ENCODE measurements at regions not wholly inside any gene's neighbourhood (a gene's known extent, or its start where the extent isn't known, plus 50 kb on each side); places are given as distances from the start of the nearest gene placed in this dataset.
A peak's percentile ranks its signal among the peaks of the same experiment; 100 is the strongest.

- TF ChIP-seq CTCF (IDR thresholded peaks at IDR 0.05): no peak
- DNase-seq: peak; percentile 62
These were observed 88.1 kb upstream of the ARHGAP32 start for GRCh38 chr11:129280027-129280811.

GRCh38 chr11:129279326-129280026 is 87.4 kb upstream of the ARHGAP32 start:
- no peak for TF ChIP-seq CTCF (IDR thresholded peaks at IDR 0.05)
- Mint-ChIP-seq H3K36me3 (ENCODE audit: low read depth) (no peaks in the 10 kb centered on the region), H3K27ac (peak overlapping the region; percentile 76), H3K9me3 (no peaks in the 10 kb centered on the region), H3K4me3 (peak overlapping the region; percentile 71), H3K27me3 (peaks cover 13% of the 10 kb centered on the region), H3K4me1 (ENCODE audit: low read depth) (peaks cover 31% of the 10 kb centered on the region)
- ChIA-PET POLR2A (no interaction called here), CTCF (interaction anchor here (1.0 kb wide), 1 partner anchor 161 kb away, joined by 4 read pairs; no protein-coding TSS in a partner anchor)
- ATAC-seq (peak; percentile 48), DNase-seq (peak; percentile 50)
- intact Hi-C loops (cut with micrococcal nuclease): loop anchor here (5.0 kb wide), 1 partner anchor 162 kb away; no protein-coding TSS in a partner anchor

More at GRCh38 chr11:129280027-129280811, 88.1 kb upstream of the ARHGAP32 start:
- Mint-ChIP-seq H3K4me3 (peak overlapping the region; percentile 71), H3K27me3 (peaks cover 13% of the 10 kb centered on the region), H3K4me1 (ENCODE audit: low read depth) (peaks cover 31% of the 10 kb centered on the region), H3K9me3 (no peaks in the 10 kb centered on the region), H3K27ac (peak overlapping the region; percentile 76), H3K36me3 (ENCODE audit: low read depth) (no peaks in the 10 kb centered on the region)
- CTCF ChIA-PET: interaction anchor here (1.0 kb wide), 1 partner anchor 162 kb away, joined by 4 read pairs; no protein-coding TSS in a partner anchor
- POLR2A ChIA-PET: no interaction called here
- intact Hi-C loops (cut with micrococcal nuclease): loop anchor here (5.0 kb wide), 1 partner anchor 163 kb away; no protein-coding TSS in a partner anchor
- ATAC-seq: peak; percentile 69

GRCh38 chr11:129278586-129279319 is 86.6 kb upstream of the ARHGAP32 start:
- peak overlapping the region; percentile 33 for H3K27ac Mint-ChIP-seq
- H3K27me3 Mint-ChIP-seq: peaks cover 13% of the 10 kb centered on the region
- peaks cover 31% of the 10 kb centered on the region for H3K4me1 Mint-ChIP-seq (ENCODE audit: low read depth)
- CTCF ChIA-PET: interaction anchor here (1.0 kb wide), 1 partner anchor 53 kb away, joined by 5 read pairs; no protein-coding TSS in a partner anchor
- intact Hi-C loops (cut with micrococcal nuclease): no loop called here
- no peaks in the 10 kb centered on the region for H3K36me3 Mint-ChIP-seq (ENCODE audit: low read depth)
- POLR2A ChIA-PET: interaction anchor here (0.8 kb wide), 1 partner anchor 17 kb away, joined by 3 read pairs; no protein-coding TSS in a partner anchor
- no peak for TF ChIP-seq CTCF (IDR thresholded peaks at IDR 0.05)
- peak overlapping the region; percentile 79 for H3K4me3 Mint-ChIP-seq
- DNase-seq: peak; percentile 28
- ATAC-seq: no peak
- H3K9me3 Mint-ChIP-seq: no peaks in the 10 kb centered on the region

GRCh38 chr11:129277198-129277843 is 85.2 kb upstream of the ARHGAP32 start:
- ChIA-PET CTCF (interaction anchor here (0.8 kb wide), 1 partner anchor 17 kb away, joined by 3 read pairs; no protein-coding TSS in a partner anchor), POLR2A (interaction anchor here (0.8 kb wide), 1 partner anchor 18 kb away, joined by 3 read pairs; no protein-coding TSS in a partner anchor)
- TF ChIP-seq CTCF (IDR thresholded peaks at IDR 0.05): no peak
- Mint-ChIP-seq H3K4me1 (ENCODE audit: low read depth) (peaks cover 24% of the 10 kb centered on the region), H3K4me3 (peak overlapping the region; percentile 79), H3K9me3 (no peaks in the 10 kb centered on the region), H3K27me3 (peaks cover 13% of the 10 kb centered on the region), H3K36me3 (ENCODE audit: low read depth) (no peaks in the 10 kb centered on the region), H3K27ac (no peak overlapping the region)
- intact Hi-C loops (cut with micrococcal nuclease): no loop called here
- DNase-seq: no peak
- no peak for ATAC-seq
